Stimulated activated CD4-positive, alpha-beta T cell treated with anti-CD3 and anti-CD28 coated beads, Interleukin-1b, Interleukin-23, amount 100 ng/mL, for 24 hours (primary cell): ENCODE measurements at regions not wholly inside any gene's neighbourhood (a gene's known extent, or its start where the extent isn't known, plus 50 kb on each side); places are given as distances from the start of the nearest gene placed in this dataset.
"Not testable (repeated sequence)": the region's sequence is repeated elsewhere in the genome, so short reads cannot be mapped to it uniquely, and the experiment has no call there.

Experiments used
- DNase-seq, 4 experiments: peaks; one replicate each; pipeline ENCODE4 v3.0.0-alpha.2; 2020; ENCODE audit warnings: low read depth in 4 of 4, low spot score in 1 of 4

GRCh38 chr1:200284236-200284635, 125.6 kb downstream of the ZNF281 start:
- DNase-seq = not testable (repeated sequence)

GRCh38 chr1:200282497-200283122, 127.2 kb downstream of the ZNF281 start:
- no peak for DNase-seq

GRCh38 chr1:200281201-200281835, 128.5 kb downstream of the ZNF281 start:
- no peak for DNase-seq

GRCh38 chr1:200279810-200280411, 129.9 kb downstream of the ZNF281 start:
- peak in 1 of 4 experiments; percentile 10 for DNase-seq

- DNase-seq = no peak
Measured at GRCh38 chr1:200275816-200276453, 133.9 kb downstream of the ZNF281 start.

- no peak for DNase-seq
Measured at GRCh38 chr1:200275415-200275814, 134.4 kb downstream of the ZNF281 start.

DNA sequence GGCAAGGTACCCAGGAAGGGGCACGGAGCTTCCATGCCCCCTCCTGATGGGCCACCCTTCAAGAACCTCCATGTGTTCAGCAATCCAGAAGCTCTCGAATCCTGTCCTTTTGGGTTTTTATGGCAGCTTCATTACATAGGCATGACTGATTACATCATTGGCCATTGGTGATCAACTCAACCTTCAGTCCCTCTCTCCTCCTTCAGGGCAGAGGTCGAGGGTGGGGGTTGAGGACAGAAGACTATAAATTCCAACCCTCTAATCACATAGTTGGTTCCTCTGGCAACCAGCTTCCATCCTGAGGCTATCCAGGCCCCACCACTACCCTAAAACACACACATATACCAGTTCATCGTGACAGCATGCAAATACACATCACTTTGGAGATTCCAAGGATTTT, 135.7 kb downstream of the ZNF281 start:
- DNase-seq = no peak

GRCh38 chr1:200272481-200273068, 137.3 kb downstream of the ZNF281 start:
- no peak for DNase-seq

GRCh38 chr1:200269256-200269655, 140.6 kb downstream of the ZNF281 start:
- DNase-seq = no peak

DNA sequence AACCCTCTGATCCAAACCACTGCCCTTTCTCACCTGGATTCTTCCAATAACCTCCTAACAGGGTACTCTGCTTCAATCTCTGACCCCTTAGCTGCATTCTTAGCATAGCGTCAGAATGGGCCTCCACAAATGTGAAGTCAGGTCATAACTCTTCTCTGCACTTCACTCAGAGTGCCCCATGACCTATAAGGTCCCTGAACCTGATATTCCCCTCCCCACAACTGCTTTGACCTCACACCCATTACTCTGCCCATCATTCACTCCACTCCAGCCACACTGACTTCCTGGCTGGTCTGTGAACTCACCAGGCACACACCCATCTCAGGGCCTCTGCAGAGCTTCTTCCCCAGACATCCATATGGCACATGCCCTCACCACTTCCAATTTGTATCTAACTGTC, 141.9 kb downstream of the ZNF281 start:
- DNase-seq = no peak

GRCh38 chr1:200267458-200267857, 142.4 kb downstream of the ZNF281 start:
- no peak for DNase-seq

DNA sequence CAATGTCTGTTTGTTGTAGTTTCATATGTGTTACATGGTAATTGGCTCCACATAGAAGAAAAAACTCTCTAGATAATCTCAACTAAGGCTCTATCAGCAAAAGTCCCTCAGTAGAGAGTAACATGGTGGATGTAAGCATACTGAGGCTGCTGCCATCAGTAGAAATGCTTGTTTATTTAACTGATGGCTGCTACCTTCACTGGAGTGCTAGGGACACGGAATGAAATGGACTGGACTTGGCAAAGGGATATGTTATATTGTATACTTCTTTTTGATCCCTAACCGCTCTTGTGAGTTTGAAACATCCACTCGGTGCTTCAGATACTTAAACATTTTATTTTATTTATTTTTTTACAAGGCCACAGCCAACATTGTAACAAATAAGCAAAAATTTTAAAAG, 143.0 kb downstream of the ZNF281 start:
- DNase-seq = no peak

GRCh38 chr1:200265881-200266280, 144.0 kb downstream of the ZNF281 start:
- no peak for DNase-seq

- DNase-seq = no peak
Measured at GRCh38 chr1:200265104-200265503, 144.7 kb downstream of the ZNF281 start.

DNA sequence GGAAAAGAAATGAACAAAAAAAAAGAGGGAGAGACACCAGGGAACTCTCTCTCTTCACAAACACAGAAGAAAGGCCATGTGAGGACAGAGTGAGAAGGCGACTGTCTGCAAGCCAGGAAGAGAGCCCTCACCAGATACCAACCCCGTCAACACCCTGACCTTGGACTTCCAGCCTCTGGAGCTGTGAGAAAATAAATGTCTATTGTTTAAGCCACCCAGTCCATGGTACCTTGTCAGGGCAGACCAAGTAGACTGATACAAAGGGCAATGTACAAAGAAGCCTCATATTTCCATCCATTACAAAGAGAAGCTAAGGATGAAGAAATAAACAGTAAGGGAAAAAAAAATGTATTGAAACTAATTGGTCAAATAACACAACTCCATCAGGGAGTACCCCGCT, 146.6 kb downstream of the ZNF281 start:
- no peak for DNase-seq

- DNase-seq = no peak
Measured at GRCh38 chr1:200262326-200262965, 147.4 kb downstream of the ZNF281 start.

GRCh38 chr1:200260597-200261335, 149.1 kb downstream of the ZNF281 start:
- DNase-seq = no peak

DNA sequence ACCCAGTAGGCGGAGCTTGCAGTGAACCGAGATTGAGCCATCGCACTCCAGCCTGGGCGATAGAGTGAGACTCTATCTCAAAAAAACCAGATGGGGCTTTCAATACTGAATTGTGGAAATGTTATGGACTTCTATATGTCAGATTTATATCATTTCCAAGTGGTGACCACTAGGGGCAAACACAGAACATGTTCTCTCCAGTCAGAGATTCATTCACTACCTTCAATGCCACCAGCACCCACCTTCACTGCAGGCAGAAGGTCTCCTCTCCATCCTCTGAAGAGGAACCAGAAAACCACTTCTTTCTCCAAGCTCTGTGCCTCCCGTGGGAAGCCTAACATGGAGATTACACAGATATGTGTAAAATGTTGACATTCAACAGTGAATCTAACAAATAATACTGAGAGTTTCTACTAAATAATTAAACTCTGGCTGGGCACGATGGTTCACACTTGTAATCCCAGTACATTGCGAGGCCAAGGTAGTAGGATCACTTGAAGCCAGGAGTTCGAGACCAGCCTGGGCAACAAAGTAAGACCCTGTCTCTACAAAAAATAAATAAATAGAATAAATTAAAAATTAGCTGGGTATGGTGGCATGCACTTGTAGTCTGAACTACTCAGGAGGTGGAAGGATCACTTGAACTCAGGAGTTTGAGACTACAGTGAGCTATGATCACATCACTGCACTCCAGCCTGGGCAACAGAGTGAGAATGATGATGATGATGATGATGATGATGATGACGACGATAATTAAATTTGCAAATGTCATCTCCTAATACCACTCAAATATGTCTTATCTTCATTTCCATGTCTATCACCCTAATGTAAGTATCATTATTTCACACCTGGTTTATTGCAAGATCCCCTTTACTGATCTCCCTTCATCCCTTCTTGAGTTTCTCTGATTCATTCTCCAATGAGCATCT, 151.1 kb downstream of the ZNF281 start:
- no peak for DNase-seq

GRCh38 chr1:200257235-200257634, 152.6 kb downstream of the ZNF281 start:
- no peak for DNase-seq

GRCh38 chr1:200254602-200255001, 155.2 kb downstream of the ZNF281 start:
- not testable (repeated sequence) for DNase-seq
